GM12878 (cell line): ENCODE measurements at regions not wholly inside any gene's neighbourhood (a gene's known extent, or its start where the extent isn't known, plus 50 kb on each side); places are given as distances from the start of the nearest gene placed in this dataset.

Experiments
- ATAC-seq: fragments of 200-7000 bp; cut with Tn5 transposase; 3 replicates; pipeline ENCODE4 v1.9.1; 2020; ENCODE audit warnings: mild to moderate bottlenecking, moderate library complexity
- BruUV-seq: library from RNA; stranded (reverse); fragments of 400-500 nt; replicated peaks from 2 replicates; lab custom pipeline; 2021; lab: Mats Ljungman, UMichigan
- CTCF ChIA-PET: fragments of 300-600 bp; sonication (Branson Sonifier 250); formaldehyde crosslinking; extraction: SDS; loops from one replicate; lab custom pipeline; 2021; ENCODE audit warnings: inconsistent platforms; lab: Yijun Ruan, JAX
- POLR2A ChIA-PET: fragments of 350-600 bp; formaldehyde crosslinking; extraction: SDS; loops from one replicate; lab custom pipeline; 2021; ENCODE audit warnings: inconsistent platforms; lab: Charles Lee
- RAD21 ChIA-PET: fragments of 300-600 bp; sonication (Branson Sonifier 250); formaldehyde crosslinking; loops from one replicate; lab custom pipeline; 2023; ENCODE audit warnings: antibody characterized with exemption; ENCODE audit not compliant: unreplicated experiment; lab: Charles Lee
- SMC1A ChIA-PET: fragments of 300-600 bp; sonication (Branson Sonifier 250); formaldehyde crosslinking; loops from one replicate; lab custom pipeline; 2023; ENCODE audit not compliant: unreplicated experiment, uncharacterized antibody; lab: Charles Lee
- DNase-seq: peaks from one replicate; pipeline ENCODE4 v3.0.0-alpha.2; 2011; ENCODE audit warnings: low read depth, low spot score
- FAIRE-seq: peaks from 3 replicates; lab custom pipeline; 2011; peaks lifted over from hg19 to GRCh38; lab: Jason Lieb, UNC
- H2AFZ ChIP-seq: 2 replicates; pipeline ENCODE4 v1.6.0; 2011; ENCODE audit warnings: low read depth, low read length, control low read depth; ENCODE audit not compliant: control insufficient read depth
- H3K27ac ChIP-seq: 2 replicates; pipeline ENCODE4 v1.5.1; 2011; ENCODE audit warnings: control low read depth; ENCODE audit not compliant: control insufficient read depth, insufficient read depth
- H3K27me3 ChIP-seq, 2 experiments: replicated peaks in 1 of 2; 2 replicates each; pipeline versions ENCODE4 v1.6.0 to v1.6.1; 2011; ENCODE audit warnings: low read length in 1 of 2; ENCODE audit not compliant: control insufficient read depth in 2 of 2, insufficient read depth in 2 of 2
- H3K36me3 ChIP-seq, 2 experiments: 2 replicates each; pipeline ENCODE4 v1.5.1; 2011; ENCODE audit warnings: low read length in 1 of 2; ENCODE audit not compliant: control insufficient read depth in 2 of 2, insufficient read depth in 2 of 2
- H3K4me1 ChIP-seq: 2 replicates; pipeline ENCODE4 v1.6.1; 2011; ENCODE audit warnings: mild to moderate bottlenecking, low read length, moderate library complexity, mixed read lengths; ENCODE audit not compliant: control insufficient read depth, insufficient read depth
- H3K4me2 ChIP-seq: 2 replicates; pipeline ENCODE4 v1.6.0; 2011; ENCODE audit warnings: control low read depth; ENCODE audit not compliant: control insufficient read depth, insufficient read depth
- H3K4me3 ChIP-seq: fragments of 200-600 bp; sonication (generic); 2 replicates; pipeline ENCODE4 v1.5.1; 2016
- H3K79me2 ChIP-seq: 2 replicates; pipeline ENCODE4 v1.6.0; 2011; ENCODE audit warnings: low read length; ENCODE audit not compliant: control insufficient read depth, insufficient read depth
- H3K9ac ChIP-seq: 2 replicates; pipeline ENCODE4 v1.8.0; 2011; ENCODE audit warnings: low read length, control low read depth, mixed read lengths; ENCODE audit not compliant: control insufficient read depth, insufficient read depth
- H3K9me3 ChIP-seq: replicated peaks from 3 replicates; pipeline ENCODE4 v1.5.1; 2011; ENCODE audit warnings: mild to moderate bottlenecking, low read length; ENCODE audit not compliant: control insufficient read depth, insufficient read depth
- H4K20me1 ChIP-seq: 2 replicates; pipeline ENCODE4 v1.6.0; 2011; ENCODE audit not compliant: control insufficient read depth, insufficient read depth
- BCL11A ChIP-seq: IDR thresholded peaks from 2 replicates; pipeline ENCODE4 v1.6.1; 2011; ENCODE audit warnings: low read depth, low read length
- IKZF1 ChIP-seq: fragments of 450-650 bp; conservative IDR thresholded peaks from 2 replicates; pipeline ENCODE4 v1.6.1; 2017; ENCODE audit warnings: antibody characterized with exemption, mild to moderate bottlenecking
- PML ChIP-seq: IDR thresholded peaks from 2 replicates; pipeline ENCODE4 v1.6.1; 2012; ENCODE audit warnings: low read length, inconsistent platforms
- POU2F2 ChIP-seq: IDR thresholded peaks from 3 replicates; pipeline ENCODE4 v1.6.1; 2011; ENCODE audit warnings: low read depth, mild to moderate bottlenecking, low read length, borderline replicate concordance
- RAD21 ChIP-seq: IDR thresholded peaks from 2 replicates; pipeline ENCODE4 v1.6.1; 2011; ENCODE audit warnings: mild to moderate bottlenecking, low read depth, low read length, moderate library complexity; ENCODE audit not compliant: insufficient read depth
- REST ChIP-seq: IDR thresholded peaks from 2 replicates; pipeline ENCODE4 v1.6.1; 2012; ENCODE audit warnings: mild to moderate bottlenecking, low read depth, low read length
- SIN3A ChIP-seq: IDR thresholded peaks from 2 replicates; pipeline ENCODE4 v1.6.1; 2012; ENCODE audit warnings: low read depth, low read length, improper control_type of control experiment
- SMARCA5 ChIP-seq: fragments of 450-650 bp; IDR thresholded peaks from 2 replicates; pipeline ENCODE4 v1.6.1; 2017; ENCODE audit warnings: mild to moderate bottlenecking
- TARDBP ChIP-seq: IDR thresholded peaks from 2 replicates; pipeline ENCODE4 v1.6.1; 2016; ENCODE audit warnings: borderline replicate concordance
- YY1 ChIP-seq: IDR thresholded peaks from 2 replicates; pipeline ENCODE4 v1.6.1; 2011; ENCODE audit warnings: low read depth, mild to moderate bottlenecking, low read length
- ZBTB11 ChIP-seq: fragments of 450-650 bp; formaldehyde crosslinking; IDR thresholded peaks from 2 replicates; pipeline ENCODE4 v1.5.0; 2022; ENCODE audit warnings: mild to moderate bottlenecking, missing genetic modification characterization
- WGBS: methylation state at CpG from one replicate; pipeline ENCODE4 v1.1.6; 2016; ENCODE audit warnings: low lambda C conversion rate; ENCODE audit not compliant: insufficient replicate concordance, insufficient coverage; ENCODE audit errors: missing lambda C conversion rate; 5-methylcytosine and 5-hydroxymethylcytosine counted together
- in situ Hi-C: fragments of 300-500 bp; cut with MboI; formaldehyde crosslinking; loops from 9 replicates; pipeline ENCODE4 v1.14.3; 2018; ENCODE audit warnings: mixed read lengths
- intact Hi-C: fragments of 100-400 bp; cut with micrococcal nuclease; formaldehyde crosslinking; loops from one replicate; pipeline ENCODE4 v1.14.2; 2022; ENCODE audit not compliant: unreplicated experiment
- TF ChIP-seq, protein P1 (sequence below): fragments of 450-650 bp; IDR thresholded peaks from 2 replicates; pipeline ENCODE4 v1.6.1; 2016; ENCODE audit warnings: mild to moderate bottlenecking

DNA sequence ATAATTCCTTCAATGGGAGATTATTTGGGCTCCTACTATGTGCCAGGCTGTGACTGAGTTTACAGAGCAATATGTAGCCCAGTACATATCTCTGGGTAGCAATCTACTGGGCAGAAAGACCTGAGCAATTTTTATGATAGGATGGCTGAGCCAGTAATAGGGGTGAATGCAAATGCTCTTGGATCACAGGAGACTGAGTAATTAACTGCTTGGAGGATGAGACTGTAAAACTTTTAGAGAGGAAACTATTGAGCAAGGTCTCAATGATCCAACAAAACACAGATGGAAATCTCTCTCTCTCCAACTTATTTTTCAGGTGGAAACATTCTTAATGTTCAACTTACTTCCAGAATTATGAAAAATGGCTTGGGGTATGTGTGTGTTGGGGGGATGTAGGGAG is 402.2 kb downstream of the AEBP2 start:
- BruUV-seq: no TSS peak
- no peak for TF ChIP-seq SIN3A
- no peak for TF ChIP-seq BCL11A
- TF ChIP-seq, protein P1, sequence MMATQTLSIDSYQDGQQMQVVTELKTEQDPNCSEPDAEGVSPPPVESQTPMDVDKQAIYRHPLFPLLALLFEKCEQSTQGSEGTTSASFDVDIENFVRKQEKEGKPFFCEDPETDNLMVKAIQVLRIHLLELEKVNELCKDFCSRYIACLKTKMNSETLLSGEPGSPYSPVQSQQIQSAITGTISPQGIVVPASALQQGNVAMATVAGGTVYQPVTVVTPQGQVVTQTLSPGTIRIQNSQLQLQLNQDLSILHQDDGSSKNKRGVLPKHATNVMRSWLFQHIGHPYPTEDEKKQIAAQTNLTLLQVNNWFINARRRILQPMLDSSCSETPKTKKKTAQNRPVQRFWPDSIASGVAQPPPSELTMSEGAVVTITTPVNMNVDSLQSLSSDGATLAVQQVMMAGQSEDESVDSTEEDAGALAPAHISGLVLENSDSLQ: no peak
- no peak for TF ChIP-seq POU2F2
- TF ChIP-seq SMARCA5: no peak
- no peak for TF ChIP-seq IKZF1
- TF ChIP-seq, all 136 proteins: peak for 0
- Histone ChIP-seq H3K9me3 (no peaks in the 10 kb centered on the region), H2AFZ (no peak overlapping the region), H3K79me2 (no peaks in the 10 kb centered on the region), H4K20me1 (no peaks in the 10 kb centered on the region), H3K36me3 (no peaks in the 10 kb centered on the region), H3K4me2 (no peak overlapping the region), H3K27ac (no peak overlapping the region), H3K4me3 (no peak overlapping the region), H3K9ac (no peak overlapping the region), H3K4me1 (no peaks in the 10 kb centered on the region), H3K27me3 (no peaks in the 10 kb centered on the region)
- DNase-seq (no peak), ATAC-seq (no peak), FAIRE-seq (no peak)
- intact Hi-C loops: no loop called here
- RAD21 ChIA-PET: interaction anchor here (0.9 kb wide), 1 partner anchor 83 kb away, joined by 3 read pairs; no protein-coding TSS in a partner anchor
- in situ Hi-C loops: no loop called here
- CTCF ChIA-PET: interaction anchor here (0.6 kb wide), 1 partner anchor 1534 kb away, joined by 3 read pairs; no protein-coding TSS in a partner anchor
- POLR2A ChIA-PET: no interaction called here
- SMC1A ChIA-PET: interaction anchor here (1.3 kb wide), 1 partner anchor 10 kb away, joined by 3 read pairs; no protein-coding TSS in a partner anchor

GRCh38 chr12:19842116-19842515 is 402.8 kb downstream of the AEBP2 start:
- intact Hi-C loops: no loop called here
- H3K36me3 ChIP-seq: no peaks in the 10 kb centered on the region
- ChIA-PET RAD21 (interaction anchor here (0.6 kb wide), 1 partner anchor 177 kb away, joined by 3 read pairs; no protein-coding TSS in a partner anchor), POLR2A (no interaction called here), CTCF (no interaction called here), SMC1A (no interaction called here)
- H3K27ac ChIP-seq: no peak overlapping the region
- BruUV-seq: no TSS peak
- TF ChIP-seq ZBTB11 (CRISPR knock-in tag) (no peak), TARDBP (no peak), YY1 (no peak), REST (no peak), RAD21 (no peak), PML (no peak)
- H3K4me3 ChIP-seq: no peak overlapping the region
- H3K9ac ChIP-seq: no peak overlapping the region
- H3K27me3 ChIP-seq: no peaks in the 10 kb centered on the region
- H3K4me1 ChIP-seq: no peaks in the 10 kb centered on the region
- 16% methylated on average over 3 of the region's 3 CpGs for WGBS
- no peaks in the 10 kb centered on the region for H3K9me3 ChIP-seq
- no peak for DNase-seq
- FAIRE-seq: no peak
- no peaks in the 10 kb centered on the region for H3K79me2 ChIP-seq
- H4K20me1 ChIP-seq: no peaks in the 10 kb centered on the region
- in situ Hi-C loops: no loop called here
- H2AFZ ChIP-seq: no peak overlapping the region
- no peak for ATAC-seq
- H3K4me2 ChIP-seq: no peak overlapping the region
